K562 (cell line): ENCODE measurements at regions not wholly inside any gene's neighbourhood (a gene's known extent, or its start where the extent isn't known, plus 50 kb on each side); places are given as distances from the start of the nearest gene placed in this dataset.

ENCODE experiments used
- ADNP ChIP-seq: fragments of 200-800 bp; sonication (Bioruptor generic); IDR thresholded peaks from 2 replicates; pipeline ENCODE4 v1.6.1; 2016; ENCODE audit warnings: missing genetic modification characterization, missing compliant biosample characterization
- ATF6 ChIP-seq: sonication (generic); formaldehyde crosslinking; IDR thresholded peaks from 2 replicates; pipeline ENCODE4 v1.4.0; 2020; ENCODE audit warnings: mild to moderate bottlenecking, missing genetic modification reagents
- E2F3 ChIP-seq: fragments of 250-450 bp; sonication (Bioruptor Pico); IDR thresholded peaks from 2 replicates; pipeline ENCODE4 v1.4.0; 2020; ENCODE audit warnings: mild to moderate bottlenecking
- HDGF ChIP-seq: fragments of 450-650 bp; IDR thresholded peaks from 2 replicates; pipeline ENCODE4 v1.6.1; 2016
- L3MBTL2 ChIP-seq: fragments of 450-650 bp; IDR thresholded peaks from 2 replicates; pipeline ENCODE4 v1.6.1; 2016; ENCODE audit warnings: mild to moderate bottlenecking, moderate library complexity
- NKRF ChIP-seq: fragments of 450-650 bp; IDR thresholded peaks from 2 replicates; pipeline ENCODE4 v1.6.1; 2016; ENCODE audit warnings: borderline replicate concordance
- NONO ChIP-seq, 2 experiments: fragments of 200-400 bp in 1 of 2; fragments of 450-650 bp in 1 of 2; formaldehyde crosslinking in 1 of 2; IDR thresholded peaks; 2 replicates each; pipeline ENCODE4 v1.6.1; 2017; ENCODE audit warnings: low read depth in 2 of 2, mild to moderate bottlenecking in 2 of 2, moderate library complexity in 2 of 2, low read length in 1 of 2
- NRF1 ChIP-seq, 2 experiments: fragments of 450-650 bp; IDR thresholded peaks in 1 of 2; conservative IDR thresholded peaks in 1 of 2; 2 replicates each; pipeline ENCODE4 v1.6.1; 2014; ENCODE audit warnings: mild to moderate bottlenecking in 2 of 2
- PBX2 ChIP-seq, 2 experiments: IDR thresholded peaks in 1 of 2; conservative IDR thresholded peaks in 1 of 2; 2 replicates each; pipeline ENCODE4 v1.6.1; 2016; ENCODE audit warnings: low read depth in 2 of 2, mild to moderate bottlenecking in 1 of 2, missing compliant biosample characterization in 1 of 2, missing genetic modification characterization in 1 of 2, moderate library complexity in 1 of 2
- PRMT5 ChIP-seq: sonication (generic); formaldehyde crosslinking; IDR thresholded peaks from 2 replicates; pipeline ENCODE4 v1.5.0; 2020; ENCODE audit warnings: missing genetic modification reagents
- SREBF2 ChIP-seq: sonication (generic); formaldehyde crosslinking; IDR thresholded peaks from 2 replicates; pipeline ENCODE4 v1.4.0; 2020; ENCODE audit warnings: mild to moderate bottlenecking, missing genetic modification reagents
- TEAD4 ChIP-seq, 2 experiments: sonication (generic) in 1 of 2; formaldehyde crosslinking in 1 of 2; IDR thresholded peaks; 2 replicates each; pipeline versions ENCODE4 v1.6.1 to v1.8.0; 2012 to 2022; ENCODE audit warnings: borderline replicate concordance in 1 of 2, inconsistent platforms in 1 of 2, low read length in 1 of 2, mild to moderate bottlenecking in 1 of 2, missing genetic modification reagents in 1 of 2
- ZNF134 ChIP-seq: fragments of 250-450 bp; sonication (Bioruptor Pico); conservative IDR thresholded peaks from 2 replicates; pipeline ENCODE4 v1.4.0; 2020
- ZNF785 ChIP-seq: fragments of 250-450 bp; sonication (Bioruptor Pico); IDR thresholded peaks from 2 replicates; pipeline ENCODE4 v1.4.0; 2020; ENCODE audit warnings: mild to moderate bottlenecking
- TF ChIP-seq, protein P1 (sequence below): fragments of 250-450 bp; sonication (Bioruptor Pico); IDR thresholded peaks from 2 replicates; pipeline ENCODE4 v1.8.0; 2021; ENCODE audit warnings: borderline replicate concordance, mild to moderate bottlenecking, moderate library complexity; ENCODE audit not compliant: poor library complexity, severe bottlenecking
- TF ChIP-seq, protein P2 (sequence below): fragments of 450-650 bp; formaldehyde crosslinking; IDR thresholded peaks from 2 replicates; pipeline ENCODE4 v1.4.0; 2020; ENCODE audit warnings: mild to moderate bottlenecking, moderate library complexity

DNA sequence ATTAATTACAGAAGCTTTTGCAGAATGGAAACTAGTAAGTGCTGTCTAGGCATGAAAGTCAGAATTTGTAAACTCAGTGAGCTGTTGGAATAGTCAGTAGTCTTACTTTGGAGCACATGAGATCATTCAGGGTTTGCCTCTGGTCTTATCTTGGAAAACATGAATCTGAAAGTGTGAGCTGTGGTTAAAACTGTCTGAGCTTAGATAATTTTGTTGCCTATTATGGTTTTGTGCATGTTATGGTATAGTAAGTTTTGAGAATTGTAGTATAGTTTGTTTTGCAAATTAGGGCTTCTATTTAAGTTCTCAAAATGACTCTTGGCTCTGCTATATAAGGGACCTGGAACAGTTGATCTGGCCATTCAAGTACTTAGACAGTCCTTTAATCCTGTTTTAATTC, 53.7 kb upstream of the TRPC4 start (continued):
- TF ChIP-seq, protein P1, sequence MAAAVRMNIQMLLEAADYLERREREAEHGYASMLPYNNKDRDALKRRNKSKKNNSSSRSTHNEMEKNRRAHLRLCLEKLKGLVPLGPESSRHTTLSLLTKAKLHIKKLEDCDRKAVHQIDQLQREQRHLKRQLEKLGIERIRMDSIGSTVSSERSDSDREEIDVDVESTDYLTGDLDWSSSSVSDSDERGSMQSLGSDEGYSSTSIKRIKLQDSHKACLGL (CRISPR knock-in tag): no peak
- TF ChIP-seq NONO (IDR thresholded peaks at IDR 0.05; ENCODE audit: low read depth in 2 of 2, low read length in 1 of 2) (no peak), NKRF (no peak), ADNP (no peak), L3MBTL2 (no peak), ATF6 (no peak), ZNF785 (CRISPR knock-in tag) (no peak), SREBF2 (CRISPR knock-in tag) (no peak), PRMT5 (CRISPR knock-in tag) (no peak), HDGF (no peak), TEAD4 (IDR thresholded peaks at IDR 0.05; ENCODE audit: low read length) (peak; percentile 94), TEAD4 (CRISPR knock-in tag; IDR thresholded peaks at IDR 0.05; ENCODE audit: borderline replicate concordance) (no peak), E2F3 (CRISPR knock-in tag) (no peak), NRF1 (conservative IDR thresholded peaks at IDR 0.05 in 1 of 2, IDR thresholded peaks at IDR 0.05 in 1 of 2) (no peak), PBX2 (CRISPR knock-in tag; IDR thresholded peaks at IDR 0.05; ENCODE audit: low read depth) (no peak), PBX2 (tag; conservative IDR thresholded peaks at IDR 0.05; ENCODE audit: low read depth) (0 out of 2 replicates have a peak, but pooled peaks have one; percentile 12), ZNF134 (CRISPR knock-in tag) (no peak)
- TF ChIP-seq, protein P2, sequence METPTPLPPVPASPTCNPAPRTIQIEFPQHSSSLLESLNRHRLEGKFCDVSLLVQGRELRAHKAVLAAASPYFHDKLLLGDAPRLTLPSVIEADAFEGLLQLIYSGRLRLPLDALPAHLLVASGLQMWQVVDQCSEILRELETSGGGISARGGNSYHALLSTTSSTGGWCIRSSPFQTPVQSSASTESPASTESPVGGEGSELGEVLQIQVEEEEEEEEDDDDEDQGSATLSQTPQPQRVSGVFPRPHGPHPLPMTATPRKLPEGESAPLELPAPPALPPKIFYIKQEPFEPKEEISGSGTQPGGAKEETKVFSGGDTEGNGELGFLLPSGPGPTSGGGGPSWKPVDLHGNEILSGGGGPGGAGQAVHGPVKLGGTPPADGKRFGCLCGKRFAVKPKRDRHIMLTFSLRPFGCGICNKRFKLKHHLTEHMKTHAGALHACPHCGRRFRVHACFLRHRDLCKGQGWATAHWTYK (CRISPR knock-in tag): no peak
